Peyer's patch (tissue), 4 donors: ENCODE measurements at regions not wholly inside any gene's neighbourhood (a gene's known extent, or its start where the extent isn't known, plus 50 kb on each side); places are given as distances from the start of the nearest gene placed in this dataset.

ENCODE experiments used
- DNase-seq, 3 donors: peaks; one replicate each; pipeline ENCODE4 v3.0.0-alpha.2; 2017 to 2019
- H3K27ac ChIP-seq, 4 donors: fragments of 200-600 bp; sonication (generic); one replicate each; pipeline ENCODE4 v1.5.1; 2016 to 2019
- H3K27me3 ChIP-seq, 2 donors: fragments of 200-600 bp; sonication (generic); one replicate each; pipeline ENCODE4 v1.5.1; 2019
- H3K36me3 ChIP-seq, 3 donors: fragments of 200-600 bp; sonication (generic); one replicate each; pipeline ENCODE4 v1.5.1; 2016 to 2019
- H3K4me1 ChIP-seq, 4 donors: fragments of 200-600 bp; sonication (generic); one replicate each; pipeline ENCODE4 v1.5.1; 2016 to 2019
- H3K4me3 ChIP-seq, 4 donors: fragments of 200-600 bp; sonication (generic); 1 replicate in 3 of 4; 2 replicates in 1 of 4; pipeline ENCODE4 v1.5.1; 2016 to 2019; ENCODE audit warnings: mild to moderate bottlenecking in 1 of 4
- H3K9me3 ChIP-seq, 4 donors: fragments of 200-600 bp; sonication (generic); one replicate each; pipeline ENCODE4 v1.5.1; 2016 to 2019; ENCODE audit warnings: mild to moderate bottlenecking in 1 of 4
- POLR2A ChIP-seq, 2 donors: fragments of 450-650 bp; IDR thresholded peaks; one replicate each; pipeline ENCODE4 v1.5.1; 2017; ENCODE audit warnings: antibody characterized with exemption in 2 of 2, mild to moderate bottlenecking in 2 of 2, moderate library complexity in 2 of 2
- TF ChIP-seq, protein P1 (sequence below), 6 experiments: fragments of 450-650 bp in 4 of 6; fragments of 200-600 bp in 2 of 6; sonication (generic) in 1 of 6; IDR thresholded peaks; one replicate each; pipeline ENCODE4 v1.5.1; 2017 to 2019; ENCODE audit warnings: antibody characterized with exemption in 6 of 6, mild to moderate bottlenecking in 3 of 6, moderate library complexity in 1 of 6

GRCh38 chr12:124184456-124184855 lies 110.4 kb upstream of the RFLNA start:
- Histone ChIP-seq H3K9me3 (no peaks in the 10 kb centered on the region), H3K4me3 (no peak overlapping the region), H3K36me3 (no peaks in the 10 kb centered on the region), H3K27me3 (no peaks in the 10 kb centered on the region), H3K4me1 (no peaks in the 10 kb centered on the region), H3K27ac (no peak overlapping the region)
- TF ChIP-seq POLR2A (IDR thresholded peaks at IDR 0.05): no peak
- TF ChIP-seq, protein P1, sequence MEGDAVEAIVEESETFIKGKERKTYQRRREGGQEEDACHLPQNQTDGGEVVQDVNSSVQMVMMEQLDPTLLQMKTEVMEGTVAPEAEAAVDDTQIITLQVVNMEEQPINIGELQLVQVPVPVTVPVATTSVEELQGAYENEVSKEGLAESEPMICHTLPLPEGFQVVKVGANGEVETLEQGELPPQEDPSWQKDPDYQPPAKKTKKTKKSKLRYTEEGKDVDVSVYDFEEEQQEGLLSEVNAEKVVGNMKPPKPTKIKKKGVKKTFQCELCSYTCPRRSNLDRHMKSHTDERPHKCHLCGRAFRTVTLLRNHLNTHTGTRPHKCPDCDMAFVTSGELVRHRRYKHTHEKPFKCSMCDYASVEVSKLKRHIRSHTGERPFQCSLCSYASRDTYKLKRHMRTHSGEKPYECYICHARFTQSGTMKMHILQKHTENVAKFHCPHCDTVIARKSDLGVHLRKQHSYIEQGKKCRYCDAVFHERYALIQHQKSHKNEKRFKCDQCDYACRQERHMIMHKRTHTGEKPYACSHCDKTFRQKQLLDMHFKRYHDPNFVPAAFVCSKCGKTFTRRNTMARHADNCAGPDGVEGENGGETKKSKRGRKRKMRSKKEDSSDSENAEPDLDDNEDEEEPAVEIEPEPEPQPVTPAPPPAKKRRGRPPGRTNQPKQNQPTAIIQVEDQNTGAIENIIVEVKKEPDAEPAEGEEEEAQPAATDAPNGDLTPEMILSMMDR (IDR thresholded peaks at IDR 0.05): no peak
- DNase-seq: no peak

DNA sequence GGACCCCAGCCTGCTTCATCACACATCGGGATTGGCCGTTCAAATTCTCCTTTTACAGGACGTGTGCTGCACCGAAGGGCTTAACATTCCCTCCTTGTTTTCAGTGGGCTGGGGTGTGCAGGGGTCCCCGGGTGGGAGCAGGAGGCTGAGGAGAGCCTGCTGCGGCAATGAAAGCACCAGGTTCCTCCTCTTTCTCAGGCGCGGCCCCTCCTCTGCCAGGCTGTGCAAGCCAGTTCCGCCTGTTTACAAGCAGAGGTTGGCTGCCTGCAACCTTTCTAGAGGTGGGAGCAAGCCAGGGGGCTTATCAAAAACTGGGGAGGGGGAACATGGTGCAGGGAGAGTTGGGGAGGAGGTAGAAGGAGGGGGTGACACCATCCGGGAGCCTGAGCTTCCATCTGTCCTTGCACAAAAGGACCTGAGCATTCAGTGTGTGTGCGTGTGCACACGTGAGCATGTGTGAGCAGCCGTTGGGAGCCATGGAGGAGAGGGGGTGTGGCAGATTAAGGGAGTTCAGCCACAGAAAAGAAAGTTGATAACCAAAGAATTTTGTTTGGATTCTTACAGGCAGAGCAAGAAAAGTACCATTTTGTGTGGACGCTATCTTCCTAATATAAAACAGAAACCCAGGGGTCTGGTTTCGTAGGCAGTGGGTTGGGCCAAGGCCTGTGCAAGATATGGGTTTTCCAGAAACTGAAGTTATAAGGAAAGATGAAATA lies 108.8 kb upstream of the RFLNA start:
- H3K27ac ChIP-seq: no peak overlapping the region
- TF ChIP-seq, protein P1 (IDR thresholded peaks at IDR 0.05): no peak
- TF ChIP-seq POLR2A (IDR thresholded peaks at IDR 0.05): no peak
- no peaks in the 10 kb centered on the region for H3K36me3 ChIP-seq
- no peaks in the 10 kb centered on the region for H3K9me3 ChIP-seq
- no peak overlapping the region for H3K4me3 ChIP-seq
- H3K4me1 ChIP-seq: no peaks in the 10 kb centered on the region
- H3K27me3 ChIP-seq: no peaks in the 10 kb centered on the region
- no peak for DNase-seq

DNA sequence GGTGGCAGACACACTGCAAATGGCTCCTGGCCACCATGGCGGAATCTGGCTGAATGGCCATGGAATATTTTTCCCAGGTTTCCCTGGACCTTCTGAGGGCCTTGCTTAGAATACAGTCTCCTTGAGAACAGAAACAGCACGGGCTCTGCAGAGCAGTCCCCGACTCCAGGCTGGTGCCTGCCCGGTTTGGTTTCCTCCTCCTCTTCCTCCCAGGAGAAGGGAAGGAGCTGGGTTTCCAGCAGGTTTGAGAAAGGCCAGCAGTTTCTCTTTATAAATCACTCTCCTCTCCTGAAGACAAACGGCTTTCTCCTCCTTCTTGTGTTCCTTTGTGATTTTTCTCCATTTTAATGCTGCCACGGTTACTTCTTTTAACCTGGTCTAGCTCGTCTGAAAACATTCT lies 106.8 kb upstream of the RFLNA start:
- Histone ChIP-seq H3K4me1 (no peaks in the 10 kb centered on the region), H3K27me3 (no peaks in the 10 kb centered on the region), H3K27ac (no peak overlapping the region), H3K36me3 (no peaks in the 10 kb centered on the region), H3K9me3 (no peaks in the 10 kb centered on the region), H3K4me3 (no peak overlapping the region)
- DNase-seq: no peak
- TF ChIP-seq, protein P1 (IDR thresholded peaks at IDR 0.05): no peak
- no peak for TF ChIP-seq POLR2A (IDR thresholded peaks at IDR 0.05)

GRCh38 chr12:124188561-124189405 lies 106.1 kb upstream of the RFLNA start:
- DNase-seq: no peak
- Histone ChIP-seq H3K9me3 (no peaks in the 10 kb centered on the region), H3K27me3 (no peaks in the 10 kb centered on the region), H3K36me3 (no peaks in the 10 kb centered on the region), H3K27ac (no peak overlapping the region), H3K4me3 (no peak overlapping the region), H3K4me1 (no peaks in the 10 kb centered on the region)
- TF ChIP-seq, protein P1 (IDR thresholded peaks at IDR 0.05): no peak
- TF ChIP-seq POLR2A (IDR thresholded peaks at IDR 0.05): no peak

DNA sequence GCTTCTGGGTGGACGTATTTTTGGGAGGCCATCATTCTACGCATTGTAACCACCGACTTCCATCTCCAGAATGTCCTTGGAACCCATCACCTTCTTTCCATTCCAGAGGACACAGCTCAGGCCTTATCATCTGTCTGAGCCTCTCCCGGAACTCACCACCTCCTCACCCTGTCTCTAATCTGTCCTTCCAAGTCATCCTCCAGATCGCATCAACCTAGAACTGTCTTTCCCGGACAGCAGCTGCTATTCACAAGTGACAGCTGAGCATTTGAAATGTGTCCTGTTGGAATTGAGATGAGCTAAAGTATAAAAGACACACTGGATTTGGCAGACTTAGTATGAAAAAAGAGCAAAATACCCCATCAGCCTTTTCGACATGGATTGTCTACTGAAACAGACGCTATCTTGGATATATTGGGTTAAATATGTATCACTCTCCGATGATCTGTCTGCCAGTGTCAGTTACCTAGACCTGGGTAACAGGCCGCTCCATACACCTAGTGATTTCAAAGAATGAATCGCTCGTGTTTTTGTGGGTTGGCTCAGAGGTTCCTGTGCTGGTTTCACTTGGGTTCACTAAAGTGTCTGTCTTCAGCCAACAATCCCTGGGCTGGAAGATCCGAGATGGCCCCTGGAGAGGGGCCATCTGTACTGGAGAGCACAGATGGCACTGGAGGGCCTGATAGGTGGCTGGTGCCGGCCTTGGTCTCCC lies 104.4 kb upstream of the RFLNA start:
- Histone ChIP-seq H3K4me1 (no peaks in the 10 kb centered on the region), H3K4me3 (no peak overlapping the region), H3K27ac (no peak overlapping the region), H3K9me3 (no peaks in the 10 kb centered on the region), H3K27me3 (no peaks in the 10 kb centered on the region), H3K36me3 (no peaks in the 10 kb centered on the region)
- no peak for DNase-seq
- TF ChIP-seq, protein P1 (IDR thresholded peaks at IDR 0.05): no peak
- no peak for TF ChIP-seq POLR2A (IDR thresholded peaks at IDR 0.05)
